Trophoblast cell (in vitro differentiated cells and primary cell): ENCODE measurements at regions not wholly inside any gene's neighbourhood (a gene's known extent, or its start where the extent isn't known, plus 50 kb on each side); places are given as distances from the start of the nearest gene placed in this dataset.
A peak's percentile ranks its signal among the peaks of the same experiment; 100 is the strongest.

Source experiments
- DNase-seq, 2 donors: peaks; one replicate each; pipeline ENCODE4 v3.0.0-alpha.2; 2016
- H2AFZ ChIP-seq: 2 replicates; pipeline ENCODE4 v1.6.1; 2013; ENCODE audit warnings: low read length, moderate library complexity, mild to moderate bottlenecking; ENCODE audit not compliant: insufficient read depth, poor library complexity
- H2AK5ac ChIP-seq: 2 replicates; pipeline ENCODE4 v1.6.1; 2013; ENCODE audit warnings: mild to moderate bottlenecking, low read length
- H2BK120ac ChIP-seq: 2 replicates; pipeline ENCODE4 v1.6.1; 2013; ENCODE audit warnings: low read length, mild to moderate bottlenecking, moderate library complexity; ENCODE audit not compliant: insufficient read depth, poor library complexity
- H2BK12ac ChIP-seq: 2 replicates; pipeline ENCODE4 v1.6.1; 2013; ENCODE audit warnings: mild to moderate bottlenecking, low read length, moderate library complexity
- H2BK5ac ChIP-seq: 2 replicates; pipeline ENCODE4 v1.6.1; 2013; ENCODE audit warnings: low read length, low read depth, moderate library complexity, mild to moderate bottlenecking; ENCODE audit not compliant: poor library complexity
- H3K14ac ChIP-seq: 2 replicates; pipeline ENCODE4 v1.6.1; 2013; ENCODE audit warnings: mild to moderate bottlenecking, low read length
- H3K18ac ChIP-seq: 2 replicates; pipeline ENCODE4 v1.6.1; 2013; ENCODE audit warnings: mild to moderate bottlenecking, low read length
- H3K23ac ChIP-seq: 2 replicates; pipeline ENCODE4 v1.6.1; 2013; ENCODE audit warnings: low read length
- H3K27ac ChIP-seq: 2 replicates; pipeline ENCODE4 v1.5.1; 2013; ENCODE audit warnings: low read depth, mild to moderate bottlenecking, inconsistent platforms, low read length, moderate library complexity
- H3K27me3 ChIP-seq: 2 replicates; pipeline ENCODE4 v1.6.1; 2013; ENCODE audit warnings: inconsistent platforms, mild to moderate bottlenecking, low read length, moderate library complexity; ENCODE audit not compliant: insufficient read depth
- H3K36me3 ChIP-seq, 2 experiments: 1 replicate in 1 of 2; 2 replicates in 1 of 2; pipeline ENCODE4 v1.6.1; 2013; ENCODE audit warnings: low read length in 2 of 2, mild to moderate bottlenecking in 2 of 2, moderate library complexity in 1 of 2; ENCODE audit not compliant: insufficient read depth in 2 of 2, control insufficient read depth in 1 of 2
- H3K4ac ChIP-seq: 2 replicates; pipeline ENCODE4 v1.6.1; 2013; ENCODE audit warnings: low read depth, mild to moderate bottlenecking, low read length, moderate library complexity
- H3K4me1 ChIP-seq, 2 experiments: 1 replicate in 1 of 2; 2 replicates in 1 of 2; pipeline ENCODE4 v1.6.1; 2013; ENCODE audit warnings: low read length in 2 of 2, mild to moderate bottlenecking in 2 of 2, moderate library complexity in 1 of 2; ENCODE audit not compliant: insufficient read depth in 2 of 2, control insufficient read depth in 1 of 2
- H3K4me2 ChIP-seq: 2 replicates; pipeline ENCODE4 v1.6.1; 2013; ENCODE audit warnings: inconsistent platforms, mild to moderate bottlenecking, low read length, moderate library complexity
- H3K4me3 ChIP-seq: 2 replicates; pipeline ENCODE4 v1.5.1; 2013; ENCODE audit warnings: mild to moderate bottlenecking, low read depth, low read length, inconsistent platforms
- H3K79me1 ChIP-seq: one replicate; pipeline ENCODE4 v1.6.1; 2013; ENCODE audit warnings: low read length
- H3K79me2 ChIP-seq: 2 replicates; pipeline ENCODE4 v1.6.1; 2013; ENCODE audit warnings: low read length, mild to moderate bottlenecking; ENCODE audit not compliant: control insufficient read depth, insufficient read depth, poor library complexity
- H3K9ac ChIP-seq: 2 replicates; pipeline ENCODE4 v1.6.1; 2013; ENCODE audit warnings: mild to moderate bottlenecking, low read length
- H3K9me3 ChIP-seq: 2 replicates; pipeline ENCODE4 v1.6.1; 2013; ENCODE audit warnings: low read depth, mild to moderate bottlenecking, control low read depth, inconsistent platforms, low read length; ENCODE audit not compliant: insufficient read depth
- H4K12ac ChIP-seq: 2 replicates; pipeline ENCODE4 v1.6.1; 2013; ENCODE audit warnings: low read depth, mild to moderate bottlenecking, low read length, moderate library complexity
- H4K8ac ChIP-seq: 2 replicates; pipeline ENCODE4 v1.6.1; 2013; ENCODE audit warnings: low read depth, mild to moderate bottlenecking, low read length, moderate library complexity
- H4K91ac ChIP-seq: one replicate; pipeline ENCODE4 v1.6.1; 2013; ENCODE audit warnings: low read depth, mild to moderate bottlenecking, low read length, moderate library complexity
- WGBS: extraction: QIAGEN DNeasy Blood & Tissue Kit; methylation state at CpG from one replicate; pipeline ENCODE4 v1.1.7; 2013; ENCODE audit warnings: missing lambda C conversion rate; ENCODE audit not compliant: insufficient read length, insufficient coverage; ENCODE audit errors: extremely low coverage; 5-methylcytosine and 5-hydroxymethylcytosine counted together

DNA sequence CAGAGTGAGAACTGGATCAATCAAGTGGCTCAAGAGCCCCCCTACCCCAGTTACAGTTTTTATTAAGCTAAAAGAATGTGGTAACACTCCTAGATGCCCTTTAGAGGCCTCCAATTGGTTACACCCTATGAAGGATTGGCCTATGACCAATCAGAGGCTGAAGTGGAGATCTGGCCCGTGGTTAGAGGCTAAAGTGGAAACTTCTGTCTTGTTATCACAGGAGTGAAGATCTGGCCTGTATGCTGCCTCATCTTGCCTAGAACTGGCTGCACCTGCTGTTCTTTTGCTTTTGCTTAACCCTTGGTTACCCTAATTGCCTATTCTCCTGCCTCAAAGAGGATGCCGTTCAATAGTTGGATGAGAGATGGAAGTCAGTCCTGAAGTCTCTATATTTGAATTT, 100.1 kb upstream of the MAP2 start:
- Histone ChIP-seq H2BK5ac (no peak overlapping the region), H3K23ac (no peak overlapping the region), H3K27me3 (no peaks in the 10 kb centered on the region), H3K18ac (no peak overlapping the region), H3K79me2 (no peaks in the 10 kb centered on the region), H3K9ac (no peak overlapping the region), H3K4ac (no peak overlapping the region), H4K12ac (no peak overlapping the region), H3K36me3 (no peaks in the 10 kb centered on the region), H4K91ac (no peak overlapping the region), H3K79me1 (no peaks in the 10 kb centered on the region), H4K8ac (no peak overlapping the region), H2AK5ac (no peak overlapping the region), H3K14ac (no peak overlapping the region), H2AFZ (no peak overlapping the region), H3K4me2 (no peak overlapping the region), H2BK12ac (no peak overlapping the region), H3K4me1 (no peaks in the 10 kb centered on the region), H3K4me3 (no peak overlapping the region), H3K9me3 (no peaks in the 10 kb centered on the region), H2BK120ac (no peak overlapping the region), H3K27ac (no peak overlapping the region)
- no peak for DNase-seq
- WGBS, result no CpG with 5 or more reads among the region's 2 CpGs

DNA sequence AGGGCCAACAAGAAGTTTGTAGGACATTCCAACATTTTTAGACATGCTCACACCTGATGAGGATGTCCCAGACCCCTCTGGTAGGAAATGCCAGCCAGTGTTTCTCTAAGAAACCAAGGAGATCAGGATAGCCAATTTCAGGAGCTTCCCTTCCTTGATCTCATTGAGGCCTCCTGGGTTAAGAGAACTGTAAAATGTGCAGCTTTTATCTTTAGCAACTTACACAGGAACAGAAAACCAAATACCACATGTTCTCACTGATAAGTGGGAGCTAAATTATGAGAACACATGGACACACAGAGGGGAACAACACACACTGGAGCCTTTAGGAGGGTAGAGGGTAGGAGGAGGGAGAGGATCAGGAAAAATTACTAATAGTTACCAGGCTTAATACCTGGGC, 99.6 kb upstream of the MAP2 start:
- H3K4me1 ChIP-seq, result no peaks in the 10 kb centered on the region
- no peaks in the 10 kb centered on the region for H3K9me3 ChIP-seq
- no peak overlapping the region for H3K18ac ChIP-seq
- H3K36me3 ChIP-seq, result no peaks in the 10 kb centered on the region
- no peak overlapping the region for H2AK5ac ChIP-seq
- DNase-seq, result no peak
- H3K23ac ChIP-seq, result no peak overlapping the region
- H4K8ac ChIP-seq, result no peak overlapping the region
- no peak overlapping the region for H2AFZ ChIP-seq
- H3K4me3 ChIP-seq, result no peak overlapping the region
- H2BK12ac ChIP-seq, result no peak overlapping the region
- no peaks in the 10 kb centered on the region for H3K27me3 ChIP-seq
- no peak overlapping the region for H3K4me2 ChIP-seq
- no peak overlapping the region for H3K14ac ChIP-seq
- H2BK5ac ChIP-seq, result no peak overlapping the region
- H2BK120ac ChIP-seq, result no peak overlapping the region
- no peaks in the 10 kb centered on the region for H3K79me2 ChIP-seq
- no peak overlapping the region for H3K4ac ChIP-seq
- H4K91ac ChIP-seq, result no peak overlapping the region
- no peak overlapping the region for H3K9ac ChIP-seq
- no peak overlapping the region for H3K27ac ChIP-seq
- no peak overlapping the region for H4K12ac ChIP-seq
- H3K79me1 ChIP-seq, result no peaks in the 10 kb centered on the region

DNA sequence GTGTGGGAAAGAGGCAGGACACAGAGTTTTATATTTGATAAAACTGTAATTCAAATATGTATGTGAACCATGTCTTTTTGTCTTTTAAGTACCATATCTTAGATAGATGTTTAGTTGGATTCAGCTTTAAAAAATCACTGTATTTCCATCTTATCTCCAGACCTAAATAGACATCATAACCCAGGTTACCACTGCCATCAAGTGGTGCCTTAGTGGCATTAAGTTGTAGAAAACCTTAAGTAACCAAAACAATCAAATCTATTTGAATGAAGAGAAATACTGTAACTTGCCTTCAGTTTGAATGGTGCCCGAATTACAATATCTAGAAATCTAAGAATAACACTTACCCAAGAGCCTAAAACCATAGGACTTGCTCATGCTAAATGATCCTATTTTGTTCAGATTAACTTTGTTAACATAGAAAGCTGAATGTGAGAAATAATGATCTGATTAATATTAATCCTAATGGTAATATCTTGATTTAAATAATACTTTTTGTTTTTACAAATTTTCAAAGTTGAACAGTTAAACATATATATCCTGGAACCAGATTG, 92.5 kb upstream of the MAP2 start:
- Histone ChIP-seq H3K23ac (no peak overlapping the region), H3K4ac (no peak overlapping the region), H2BK12ac (no peak overlapping the region), H3K9ac (no peak overlapping the region), H4K8ac (no peak overlapping the region), H3K27me3 (no peaks in the 10 kb centered on the region), H3K79me1 (no peaks in the 10 kb centered on the region), H2AK5ac (no peak overlapping the region), H3K4me2 (no peak overlapping the region), H4K12ac (no peak overlapping the region), H4K91ac (no peak overlapping the region), H3K4me1 (no peaks in the 10 kb centered on the region), H2BK120ac (no peak overlapping the region), H2AFZ (no peak overlapping the region), H3K36me3 (no peaks in the 10 kb centered on the region), H3K14ac (no peak overlapping the region), H3K18ac (no peak overlapping the region), H2BK5ac (no peak overlapping the region), H3K9me3 (no peaks in the 10 kb centered on the region), H3K4me3 (no peak overlapping the region), H3K27ac (no peak overlapping the region), H3K79me2 (no peaks in the 10 kb centered on the region)
- WGBS, result no CpG with 5 or more reads among the region's 1 CpG
- peak in 1 of 2 donors; percentile 45 for DNase-seq

DNA sequence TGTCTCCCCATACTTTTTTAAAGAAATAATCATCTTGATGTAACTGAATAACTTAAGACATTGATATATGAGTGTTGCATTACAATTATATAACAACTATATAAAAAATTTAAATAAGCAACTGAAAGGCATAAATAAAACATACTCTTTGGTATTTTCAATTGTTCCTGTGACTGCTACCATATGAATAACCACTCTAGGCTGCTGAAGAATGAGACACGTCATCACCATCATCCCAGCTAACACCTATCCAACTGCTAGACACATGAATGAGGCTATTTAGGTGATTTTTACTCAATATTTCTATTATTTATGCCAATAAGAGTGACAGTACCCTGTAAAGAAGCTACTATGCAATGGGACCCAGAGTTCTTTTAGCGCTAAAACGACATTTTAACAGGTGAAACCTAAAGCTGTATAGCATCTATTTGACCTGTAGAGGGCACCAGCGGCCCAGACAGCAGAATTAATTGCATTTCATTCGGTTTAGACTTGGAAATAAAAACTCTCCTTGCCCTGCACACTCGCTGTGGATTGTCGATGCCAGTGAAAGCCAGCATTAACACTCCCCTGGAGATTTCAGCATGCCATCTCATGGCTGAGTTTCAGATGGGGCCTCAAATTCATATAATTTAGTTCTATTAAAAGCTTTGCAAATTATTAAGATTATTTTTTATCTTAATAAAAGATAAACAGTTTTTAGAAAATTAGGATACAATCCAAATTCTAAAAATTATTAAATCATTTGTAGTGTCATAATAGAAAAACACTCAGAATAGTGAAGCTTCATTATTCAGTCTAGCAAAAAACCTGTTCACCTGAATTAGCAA, 89.4 kb upstream of the MAP2 start:
- no peak overlapping the region for H3K4ac ChIP-seq

More for the DNA sequence above, 89.4 kb upstream of the MAP2 start:
- Histone ChIP-seq H3K9ac (no peak overlapping the region), H3K4me1 (no peaks in the 10 kb centered on the region), H3K4me3 (no peak overlapping the region), H3K9me3 (no peaks in the 10 kb centered on the region), H2BK12ac (no peak overlapping the region), H3K36me3 (no peaks in the 10 kb centered on the region), H2BK120ac (no peak overlapping the region), H2AK5ac (no peak overlapping the region), H3K27me3 (no peaks in the 10 kb centered on the region), H3K18ac (no peak overlapping the region), H3K79me2 (no peaks in the 10 kb centered on the region), H3K79me1 (no peaks in the 10 kb centered on the region), H3K4me2 (no peak overlapping the region), H3K23ac (no peak overlapping the region), H2AFZ (no peak overlapping the region), H4K12ac (no peak overlapping the region), H4K8ac (no peak overlapping the region), H3K14ac (no peak overlapping the region), H3K27ac (no peak overlapping the region), H2BK5ac (no peak overlapping the region), H4K91ac (no peak overlapping the region)
- DNase-seq, result peak; percentile 53 to 82
- WGBS, result no CpG with 5 or more reads among the region's 7 CpGs
